B cell (primary cell): ENCODE measurements at regions not wholly inside any gene's neighbourhood (a gene's known extent, or its start where the extent isn't known, plus 50 kb on each side); places are given as distances from the start of the nearest gene placed in this dataset.

Experiments used
- EZH2 ChIP-seq: IDR thresholded peaks from 2 replicates; pipeline ENCODE4 v1.6.1; 2012; ENCODE audit warnings: borderline replicate concordance, low read depth, mild to moderate bottlenecking, moderate library complexity, low read length; ENCODE audit not compliant: insufficient read depth, poor library complexity, severe bottlenecking
- TF ChIP-seq, protein P1 (sequence below): fragments of 200-600 bp; IDR thresholded peaks from one replicate; pipeline ENCODE4 v1.8.0; 2022; ENCODE audit warnings: antibody characterized with exemption, mild to moderate bottlenecking

GRCh38 chr13:76387566-76387965 is 498.6 kb downstream of the KCTD12 start:
- TF ChIP-seq, protein P1, sequence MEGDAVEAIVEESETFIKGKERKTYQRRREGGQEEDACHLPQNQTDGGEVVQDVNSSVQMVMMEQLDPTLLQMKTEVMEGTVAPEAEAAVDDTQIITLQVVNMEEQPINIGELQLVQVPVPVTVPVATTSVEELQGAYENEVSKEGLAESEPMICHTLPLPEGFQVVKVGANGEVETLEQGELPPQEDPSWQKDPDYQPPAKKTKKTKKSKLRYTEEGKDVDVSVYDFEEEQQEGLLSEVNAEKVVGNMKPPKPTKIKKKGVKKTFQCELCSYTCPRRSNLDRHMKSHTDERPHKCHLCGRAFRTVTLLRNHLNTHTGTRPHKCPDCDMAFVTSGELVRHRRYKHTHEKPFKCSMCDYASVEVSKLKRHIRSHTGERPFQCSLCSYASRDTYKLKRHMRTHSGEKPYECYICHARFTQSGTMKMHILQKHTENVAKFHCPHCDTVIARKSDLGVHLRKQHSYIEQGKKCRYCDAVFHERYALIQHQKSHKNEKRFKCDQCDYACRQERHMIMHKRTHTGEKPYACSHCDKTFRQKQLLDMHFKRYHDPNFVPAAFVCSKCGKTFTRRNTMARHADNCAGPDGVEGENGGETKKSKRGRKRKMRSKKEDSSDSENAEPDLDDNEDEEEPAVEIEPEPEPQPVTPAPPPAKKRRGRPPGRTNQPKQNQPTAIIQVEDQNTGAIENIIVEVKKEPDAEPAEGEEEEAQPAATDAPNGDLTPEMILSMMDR: no peak
- no peak for TF ChIP-seq EZH2
